HepG2 (cell line): ENCODE measurements at regions not wholly inside any gene's neighbourhood (a gene's known extent, or its start where the extent isn't known, plus 50 kb on each side); places are given as distances from the start of the nearest gene placed in this dataset.

Source experiments
- ETV6 ChIP-seq: sonication (generic); formaldehyde crosslinking; conservative IDR thresholded peaks from 2 replicates; pipeline ENCODE4 v1.4.0; 2020; ENCODE audit warnings: missing genetic modification reagents
- ZNF343 ChIP-seq: sonication (generic); formaldehyde crosslinking; IDR thresholded peaks from 2 replicates; pipeline ENCODE4 v1.4.0; 2020; ENCODE audit warnings: mild to moderate bottlenecking, missing genetic modification reagents

GRCh38 chr17:71484546-71484945, 636.3 kb upstream of the SOX9 start:
- TF ChIP-seq ETV6 (no peak), ZNF343 (CRISPR knock-in tag) (no peak)
